ENCODE measurements at regions not wholly inside any gene's neighbourhood (a gene's known extent, or its start where the extent isn't known, plus 50 kb on each side); places are given as distances from the start of the nearest gene placed in this dataset.
"Not testable (repeated sequence)": the region's sequence is repeated elsewhere in the genome, so short reads cannot be mapped to it uniquely, and the experiment has no call there.

DNA sequence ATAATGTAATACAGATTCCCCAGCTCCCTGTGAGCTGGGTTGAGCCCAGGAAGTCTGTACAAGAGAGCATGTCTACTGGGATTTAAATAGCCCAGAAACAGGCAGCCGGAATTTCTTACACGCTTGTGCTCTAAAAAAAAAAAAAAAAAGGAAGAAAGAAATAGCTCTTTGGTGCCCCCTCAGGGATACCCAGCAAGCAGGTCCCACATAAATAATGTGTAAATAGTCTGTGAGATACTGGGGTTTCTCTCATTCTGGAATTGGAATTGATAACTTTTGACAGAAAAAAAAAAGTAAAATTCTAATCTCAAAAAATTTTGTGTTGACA, 81.4 kb upstream of the SEC22B start:
- TF ChIP-seq, protein P1, sequence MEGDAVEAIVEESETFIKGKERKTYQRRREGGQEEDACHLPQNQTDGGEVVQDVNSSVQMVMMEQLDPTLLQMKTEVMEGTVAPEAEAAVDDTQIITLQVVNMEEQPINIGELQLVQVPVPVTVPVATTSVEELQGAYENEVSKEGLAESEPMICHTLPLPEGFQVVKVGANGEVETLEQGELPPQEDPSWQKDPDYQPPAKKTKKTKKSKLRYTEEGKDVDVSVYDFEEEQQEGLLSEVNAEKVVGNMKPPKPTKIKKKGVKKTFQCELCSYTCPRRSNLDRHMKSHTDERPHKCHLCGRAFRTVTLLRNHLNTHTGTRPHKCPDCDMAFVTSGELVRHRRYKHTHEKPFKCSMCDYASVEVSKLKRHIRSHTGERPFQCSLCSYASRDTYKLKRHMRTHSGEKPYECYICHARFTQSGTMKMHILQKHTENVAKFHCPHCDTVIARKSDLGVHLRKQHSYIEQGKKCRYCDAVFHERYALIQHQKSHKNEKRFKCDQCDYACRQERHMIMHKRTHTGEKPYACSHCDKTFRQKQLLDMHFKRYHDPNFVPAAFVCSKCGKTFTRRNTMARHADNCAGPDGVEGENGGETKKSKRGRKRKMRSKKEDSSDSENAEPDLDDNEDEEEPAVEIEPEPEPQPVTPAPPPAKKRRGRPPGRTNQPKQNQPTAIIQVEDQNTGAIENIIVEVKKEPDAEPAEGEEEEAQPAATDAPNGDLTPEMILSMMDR (conservative IDR thresholded peaks at IDR 0.05; ENCODE audit: low read depth, low read length): not testable (repeated sequence)
- TF ChIP-seq EZH2 (IDR thresholded peaks at IDR 0.05; ENCODE audit: borderline replicate concordance, low read depth, low read length, poor library complexity, severe bottlenecking): not testable (repeated sequence)
